PFSK-1 (cell line): ENCODE measurements at regions not wholly inside any gene's neighbourhood (a gene's known extent, or its start where the extent isn't known, plus 50 kb on each side); places are given as distances from the start of the nearest gene placed in this dataset.

Experiments
- FOXP2 ChIP-seq: optimal IDR thresholded peaks from 2 replicates; pipeline ENCODE3; 2011; ENCODE audit warnings: borderline replicate concordance, control low read depth, inconsistent platforms; ENCODE audit not compliant: insufficient read depth; ENCODE audit errors: extremely low read length, extremely low read depth
- POLR2AphosphoS5 ChIP-seq: IDR thresholded peaks from 2 replicates; pipeline ENCODE4 v1.6.1; 2012; ENCODE audit warnings: low read depth, mild to moderate bottlenecking, control low read depth, low read length, moderate library complexity
- REST ChIP-seq, 2 experiments: IDR thresholded peaks; 2 replicates each; pipeline versions ENCODE4 v1.6.1 to v1.8.0; 2011 to 2012; ENCODE audit warnings: low read depth in 2 of 2, low read length in 2 of 2, control low read depth in 1 of 2, inconsistent platforms in 1 of 2, mild to moderate bottlenecking in 1 of 2, moderate library complexity in 1 of 2; ENCODE audit not compliant: insufficient read depth in 1 of 2
- SIN3A ChIP-seq: IDR thresholded peaks from 2 replicates; pipeline ENCODE4 v1.6.1; 2012; ENCODE audit warnings: mild to moderate bottlenecking, low read length, moderate library complexity, borderline replicate concordance; ENCODE audit not compliant: insufficient read depth
- TAF1 ChIP-seq: IDR thresholded peaks from 2 replicates; pipeline ENCODE4 v1.6.1; 2012; ENCODE audit warnings: low read length, control low read depth, borderline replicate concordance; ENCODE audit not compliant: insufficient read depth

GRCh38 chr4:4607336-4608213 lies 65.7 kb upstream of the STX18 start:
- TF ChIP-seq POLR2AphosphoS5: no peak
- TF ChIP-seq TAF1: no peak
- no peak for TF ChIP-seq FOXP2
- TF ChIP-seq SIN3A: no peak
- TF ChIP-seq REST (IDR thresholded peaks at IDR 0.05; ENCODE audit: insufficient read depth in 1 of 2, low read depth in 2 of 2, low read length in 2 of 2): no peak

GRCh38 chr4:4606321-4606720 lies 64.5 kb upstream of the STX18 start:
- no peak for TF ChIP-seq FOXP2
- no peak for TF ChIP-seq SIN3A
- no peak for TF ChIP-seq REST (IDR thresholded peaks at IDR 0.05; ENCODE audit: insufficient read depth in 1 of 2, low read depth in 2 of 2, low read length in 2 of 2)
- TF ChIP-seq POLR2AphosphoS5: no peak
- no peak for TF ChIP-seq TAF1

GRCh38 chr4:4605849-4606248 lies 64.0 kb upstream of the STX18 start:
- TF ChIP-seq REST (IDR thresholded peaks at IDR 0.05; ENCODE audit: insufficient read depth in 1 of 2, low read depth in 2 of 2, low read length in 2 of 2) (no peak), POLR2AphosphoS5 (no peak), FOXP2 (no peak), TAF1 (no peak), SIN3A (no peak)

GRCh38 chr4:4603592-4603991 lies 61.7 kb upstream of the STX18 start:
- TF ChIP-seq SIN3A (no peak), FOXP2 (no peak), POLR2AphosphoS5 (no peak), TAF1 (no peak), REST (IDR thresholded peaks at IDR 0.05; ENCODE audit: insufficient read depth in 1 of 2, low read depth in 2 of 2, low read length in 2 of 2) (no peak)

- no peak for TF ChIP-seq FOXP2
- TF ChIP-seq TAF1: no peak
- no peak for TF ChIP-seq SIN3A
- no peak for TF ChIP-seq REST (IDR thresholded peaks at IDR 0.05; ENCODE audit: insufficient read depth in 1 of 2, low read depth in 2 of 2, low read length in 2 of 2)
- TF ChIP-seq POLR2AphosphoS5: no peak
These were observed 61.2 kb upstream of the STX18 start for GRCh38 chr4:4603067-4603466.
